KMS-11 (cell line): ENCODE measurements at regions not wholly inside any gene's neighbourhood (a gene's known extent, or its start where the extent isn't known, plus 50 kb on each side); places are given as distances from the start of the nearest gene placed in this dataset.
"Not testable (repeated sequence)": the region's sequence is repeated elsewhere in the genome, so short reads cannot be mapped to it uniquely, and the experiment has no call there.

Experiments used
- H2AFZ ChIP-seq: fragments of 200-600 bp; sonication (generic); 2 replicates; pipeline ENCODE4 v1.6.1; 2016; ENCODE audit warnings: antibody characterized with exemption, mixed run types, low read depth
- H3K27ac ChIP-seq: fragments of 200-600 bp; sonication (generic); 2 replicates; pipeline ENCODE4 v1.6.1; 2016; ENCODE audit warnings: mild to moderate bottlenecking, mixed run types
- H3K27me3 ChIP-seq: fragments of 200-600 bp; sonication (generic); 2 replicates; pipeline ENCODE4 v1.6.1; 2017; ENCODE audit warnings: mild to moderate bottlenecking, low read depth, mixed run types, moderate library complexity; ENCODE audit not compliant: insufficient read depth
- H3K36me3 ChIP-seq: fragments of 200-600 bp; sonication (generic); 2 replicates; pipeline ENCODE4 v1.6.1; 2017; ENCODE audit warnings: mild to moderate bottlenecking, mixed run types; ENCODE audit not compliant: insufficient read depth
- H3K4me1 ChIP-seq: fragments of 200-600 bp; sonication (generic); 2 replicates; pipeline ENCODE4 v1.6.1; 2016; ENCODE audit warnings: mild to moderate bottlenecking, low read depth, mixed run types; ENCODE audit not compliant: poor library complexity, severe bottlenecking
- H3K4me2 ChIP-seq: fragments of 200-600 bp; sonication (generic); 2 replicates; pipeline ENCODE4 v1.7.0; 2016; ENCODE audit warnings: mild to moderate bottlenecking, mixed run types
- H3K4me3 ChIP-seq: fragments of 200-600 bp; sonication (generic); IDR thresholded peaks from 2 replicates; pipeline ENCODE4 v1.6.1; 2017; ENCODE audit warnings: low read depth, low read length, mixed read lengths; ENCODE audit not compliant: insufficient read depth
- H3K79me2 ChIP-seq: fragments of 200-600 bp; sonication (generic); 2 replicates; pipeline ENCODE4 v1.6.1; 2016; ENCODE audit warnings: low read depth, mixed run types; ENCODE audit not compliant: insufficient read depth
- H3K9ac ChIP-seq: fragments of 200-600 bp; sonication (generic); 2 replicates; pipeline ENCODE4 v1.6.1; 2016; ENCODE audit warnings: mild to moderate bottlenecking, mixed run types
- H4K20me1 ChIP-seq: fragments of 200-600 bp; sonication (generic); 2 replicates; pipeline ENCODE4 v1.6.1; 2016; ENCODE audit warnings: mild to moderate bottlenecking, mixed run types; ENCODE audit not compliant: insufficient read depth
- TF ChIP-seq, protein P1 (sequence below): fragments of 200-600 bp; sonication (generic); conservative IDR thresholded peaks from 2 replicates; pipeline ENCODE4 v1.6.1; 2017; ENCODE audit warnings: low read depth, mild to moderate bottlenecking, antibody characterized with exemption, low read length, moderate library complexity, mixed read lengths

DNA sequence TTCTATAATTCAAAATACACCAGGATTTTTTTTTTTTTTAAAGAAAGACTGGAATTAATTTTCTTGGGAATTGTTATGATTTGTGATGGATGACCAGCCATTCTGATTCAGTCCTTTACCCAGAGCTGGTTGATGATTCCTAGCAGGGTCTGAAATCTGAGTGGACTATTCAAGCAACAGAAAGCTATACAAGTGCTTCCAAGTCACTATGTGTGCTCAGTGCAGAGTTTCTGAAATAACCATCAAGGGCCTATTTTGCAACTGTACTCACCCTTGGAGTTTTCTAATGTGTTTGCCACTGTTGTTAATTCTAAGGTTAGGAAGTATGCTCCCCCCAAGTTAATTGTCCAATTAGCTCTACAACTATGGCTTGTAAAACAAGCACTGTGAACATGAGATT is 137.7 kb upstream of the RAPGEF2 start:
- H3K9ac ChIP-seq, result no peak overlapping the region
- no peaks in the 10 kb centered on the region for H3K79me2 ChIP-seq
- TF ChIP-seq, protein P1, sequence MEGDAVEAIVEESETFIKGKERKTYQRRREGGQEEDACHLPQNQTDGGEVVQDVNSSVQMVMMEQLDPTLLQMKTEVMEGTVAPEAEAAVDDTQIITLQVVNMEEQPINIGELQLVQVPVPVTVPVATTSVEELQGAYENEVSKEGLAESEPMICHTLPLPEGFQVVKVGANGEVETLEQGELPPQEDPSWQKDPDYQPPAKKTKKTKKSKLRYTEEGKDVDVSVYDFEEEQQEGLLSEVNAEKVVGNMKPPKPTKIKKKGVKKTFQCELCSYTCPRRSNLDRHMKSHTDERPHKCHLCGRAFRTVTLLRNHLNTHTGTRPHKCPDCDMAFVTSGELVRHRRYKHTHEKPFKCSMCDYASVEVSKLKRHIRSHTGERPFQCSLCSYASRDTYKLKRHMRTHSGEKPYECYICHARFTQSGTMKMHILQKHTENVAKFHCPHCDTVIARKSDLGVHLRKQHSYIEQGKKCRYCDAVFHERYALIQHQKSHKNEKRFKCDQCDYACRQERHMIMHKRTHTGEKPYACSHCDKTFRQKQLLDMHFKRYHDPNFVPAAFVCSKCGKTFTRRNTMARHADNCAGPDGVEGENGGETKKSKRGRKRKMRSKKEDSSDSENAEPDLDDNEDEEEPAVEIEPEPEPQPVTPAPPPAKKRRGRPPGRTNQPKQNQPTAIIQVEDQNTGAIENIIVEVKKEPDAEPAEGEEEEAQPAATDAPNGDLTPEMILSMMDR, result no peak
- no peak overlapping the region for H2AFZ ChIP-seq
- no peaks in the 10 kb centered on the region for H3K27me3 ChIP-seq
- H3K4me1 ChIP-seq, result no peaks in the 10 kb centered on the region
- H3K4me2 ChIP-seq, result no peak overlapping the region
- H3K36me3 ChIP-seq, result no peaks in the 10 kb centered on the region
- H4K20me1 ChIP-seq, result no peaks in the 10 kb centered on the region
- no peak overlapping the region for H3K27ac ChIP-seq
- H3K4me3 ChIP-seq, result no peak overlapping the region

- Histone ChIP-seq H3K4me1 (no peaks in the 10 kb centered on the region), H4K20me1 (no peaks in the 10 kb centered on the region), H3K4me2 (no peak overlapping the region), H3K79me2 (no peaks in the 10 kb centered on the region), H2AFZ (no peak overlapping the region), H3K4me3 (no peak overlapping the region), H3K27ac (no peak overlapping the region), H3K36me3 (no peaks in the 10 kb centered on the region), H3K27me3 (no peaks in the 10 kb centered on the region), H3K9ac (no peak overlapping the region)
- TF ChIP-seq, protein P1, result no peak
These were observed 136.8 kb upstream of the RAPGEF2 start for GRCh38 chr4:158966091-158966490.

GRCh38 chr4:158968961-158969360 is 133.9 kb upstream of the RAPGEF2 start:
- TF ChIP-seq, protein P1, result no peak

DNA sequence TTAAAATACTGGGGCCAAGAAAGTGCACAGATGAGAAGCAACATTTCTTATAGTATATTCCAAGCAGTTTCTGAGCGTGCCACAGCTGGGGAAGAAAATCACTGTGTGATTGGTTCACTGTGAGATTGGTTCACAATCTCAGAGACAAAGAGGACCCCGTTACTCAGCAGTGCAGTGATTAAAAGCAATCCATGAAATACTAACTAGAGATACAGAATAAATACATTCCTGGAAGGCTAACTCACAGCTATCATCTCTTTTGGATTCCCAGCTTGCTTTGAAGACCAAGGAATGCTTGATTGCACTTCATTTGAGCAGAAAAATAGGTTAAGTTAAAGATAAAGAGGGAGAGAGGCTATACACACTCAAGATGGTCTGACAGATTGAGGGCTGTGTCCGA is 132.1 kb upstream of the RAPGEF2 start:
- Histone ChIP-seq H3K9ac (no peak overlapping the region), H3K36me3 (no peaks in the 10 kb centered on the region), H3K4me1 (no peaks in the 10 kb centered on the region), H2AFZ (no peak overlapping the region), H3K4me2 (no peak overlapping the region), H3K4me3 (no peak overlapping the region), H3K79me2 (no peaks in the 10 kb centered on the region), H3K27ac (no peak overlapping the region), H3K27me3 (no peaks in the 10 kb centered on the region), H4K20me1 (no peaks in the 10 kb centered on the region)
- TF ChIP-seq, protein P1, result no peak

More at GRCh38 chr4:158968961-158969360, 133.9 kb upstream of the RAPGEF2 start:
- no peaks in the 10 kb centered on the region for H3K36me3 ChIP-seq
- no peak overlapping the region for H3K9ac ChIP-seq
- H3K27me3 ChIP-seq, result no peaks in the 10 kb centered on the region
- no peak overlapping the region for H3K4me2 ChIP-seq
- no peaks in the 10 kb centered on the region for H3K4me1 ChIP-seq
- H3K27ac ChIP-seq, result no peak overlapping the region
- no peaks in the 10 kb centered on the region for H4K20me1 ChIP-seq
- no peak overlapping the region for H2AFZ ChIP-seq
- no peaks in the 10 kb centered on the region for H3K79me2 ChIP-seq
- no peak overlapping the region for H3K4me3 ChIP-seq

- H3K36me3 ChIP-seq, H3K27me3 ChIP-seq, H3K79me2 ChIP-seq, H3K4me1 ChIP-seq, H3K9ac ChIP-seq, H3K27ac ChIP-seq, H3K4me3 ChIP-seq, H4K20me1 ChIP-seq, H3K4me2 ChIP-seq, H2AFZ ChIP-seq: not testable (repeated sequence)
These were observed 128.4 kb upstream of the RAPGEF2 start for GRCh38 chr4:158974438-158974837.

DNA sequence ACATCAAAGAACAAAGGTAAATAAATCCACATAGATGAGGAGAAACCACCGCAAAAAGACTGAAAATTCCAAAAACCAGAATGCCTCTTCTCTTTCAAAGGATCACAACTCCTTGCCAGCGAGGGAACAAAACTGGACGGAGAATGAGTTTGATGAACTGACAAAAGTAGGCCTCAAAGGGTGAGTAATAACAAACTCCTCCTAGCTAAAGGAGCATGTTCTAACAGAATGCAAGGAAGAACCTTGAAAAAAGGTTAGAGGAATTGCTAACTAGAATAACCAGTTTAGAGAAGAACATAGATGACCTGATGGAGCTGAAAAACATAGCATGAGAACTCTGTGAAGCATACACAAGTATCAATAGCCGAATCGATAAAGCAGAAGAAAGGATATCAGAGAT is 122.2 kb upstream of the RAPGEF2 start:
- H4K20me1 ChIP-seq, H3K4me2 ChIP-seq, H3K36me3 ChIP-seq, H3K79me2 ChIP-seq, H3K4me3 ChIP-seq, H3K9ac ChIP-seq, H3K27ac ChIP-seq, H2AFZ ChIP-seq, H3K27me3 ChIP-seq, H3K4me1 ChIP-seq: not testable (repeated sequence)
